Nephron (organoid): ENCODE measurements at regions not wholly inside any gene's neighbourhood (a gene's known extent, or its start where the extent isn't known, plus 50 kb on each side); places are given as distances from the start of the nearest gene placed in this dataset.

Experiments
- H3K27ac Mint-ChIP-seq, 3 experiments: 2 replicates each; pipeline ENCODE4 v1.8.0; 2020; ENCODE audit warnings: mixed read lengths in 3 of 3, mild to moderate bottlenecking in 2 of 3, moderate library complexity in 1 of 3
- H3K27me3 Mint-ChIP-seq: 2 replicates; pipeline ENCODE4 v1.8.0; 2021; ENCODE audit warnings: low read depth, mild to moderate bottlenecking, moderate library complexity, mixed read lengths
- H3K36me3 Mint-ChIP-seq: 2 replicates; pipeline ENCODE4 v1.8.0; 2020; ENCODE audit warnings: low read depth, mixed read lengths
- H3K4me1 Mint-ChIP-seq: 2 replicates; pipeline ENCODE4 v1.8.0; 2020; ENCODE audit warnings: mixed read lengths
- H3K4me3 Mint-ChIP-seq, 3 experiments: 2 replicates each; pipeline ENCODE4 v1.8.0; 2020; ENCODE audit warnings: mild to moderate bottlenecking in 3 of 3, mixed read lengths in 3 of 3, moderate library complexity in 2 of 3
- H3K9me3 Mint-ChIP-seq: 2 replicates; pipeline ENCODE4 v1.8.0; 2020; ENCODE audit warnings: mixed read lengths
- CTCF ChIP-seq, 3 experiments: fragments of 200-600 bp; sonication (generic); IDR thresholded peaks; one replicate each; pipeline ENCODE4 v1.5.0; 2021; ENCODE audit warnings: antibody characterized with exemption in 3 of 3; ENCODE audit not compliant: unreplicated experiment in 3 of 3

- no peak for TF ChIP-seq CTCF (IDR thresholded peaks at IDR 0.05; ENCODE audit: unreplicated experiment in 3 of 3)
- no peaks in the 10 kb centered on the region for H3K27me3 Mint-ChIP-seq
- no peak overlapping the region for H3K4me3 Mint-ChIP-seq
- no peaks in the 10 kb centered on the region for H3K4me1 Mint-ChIP-seq
- no peak overlapping the region for H3K27ac Mint-ChIP-seq
- H3K9me3 Mint-ChIP-seq: no peaks in the 10 kb centered on the region
- no peaks in the 10 kb centered on the region for H3K36me3 Mint-ChIP-seq
These were observed 428.2 kb upstream of the KLF12 start for GRCh38 chr13:74562381-74562780.

- Mint-ChIP-seq H3K4me1 (no peaks in the 10 kb centered on the region), H3K36me3 (no peaks in the 10 kb centered on the region), H3K9me3 (no peaks in the 10 kb centered on the region), H3K27me3 (no peaks in the 10 kb centered on the region), H3K27ac (no peak overlapping the region), H3K4me3 (no peak overlapping the region)
- no peak for TF ChIP-seq CTCF (IDR thresholded peaks at IDR 0.05; ENCODE audit: unreplicated experiment in 3 of 3)
These were observed 427.0 kb upstream of the KLF12 start for GRCh38 chr13:74561155-74561554.

GRCh38 chr13:74560325-74560724, 426.1 kb upstream of the KLF12 start:
- Mint-ChIP-seq H3K27me3 (no peaks in the 10 kb centered on the region), H3K4me3 (no peak overlapping the region), H3K27ac (no peak overlapping the region), H3K9me3 (no peaks in the 10 kb centered on the region), H3K4me1 (peaks cover 2% of the 10 kb centered on the region), H3K36me3 (no peaks in the 10 kb centered on the region)
- no peak for TF ChIP-seq CTCF (IDR thresholded peaks at IDR 0.05; ENCODE audit: unreplicated experiment in 3 of 3)

- Mint-ChIP-seq H3K9me3 (no peaks in the 10 kb centered on the region), H3K4me1 (peaks cover 5% of the 10 kb centered on the region), H3K4me3 (no peak overlapping the region), H3K27me3 (no peaks in the 10 kb centered on the region), H3K27ac (peak overlapping the region in 2 of 3 experiments; percentile 63 to 68), H3K36me3 (no peaks in the 10 kb centered on the region)
- no peak for TF ChIP-seq CTCF (IDR thresholded peaks at IDR 0.05; ENCODE audit: unreplicated experiment in 3 of 3)
These were observed 423.7 kb upstream of the KLF12 start for GRCh38 chr13:74557870-74558269.

GRCh38 chr13:74555651-74556420, 421.6 kb upstream of the KLF12 start:
- H3K4me3 Mint-ChIP-seq: no peak overlapping the region
- H3K36me3 Mint-ChIP-seq: no peaks in the 10 kb centered on the region
- no peak for TF ChIP-seq CTCF (IDR thresholded peaks at IDR 0.05; ENCODE audit: unreplicated experiment in 3 of 3)
- peaks cover 5% of the 10 kb centered on the region for H3K4me1 Mint-ChIP-seq
- no peaks in the 10 kb centered on the region for H3K9me3 Mint-ChIP-seq
- no peaks in the 10 kb centered on the region for H3K27me3 Mint-ChIP-seq
- H3K27ac Mint-ChIP-seq: peak overlapping the region in 1 of 3 experiments; percentile 37

GRCh38 chr13:74555276-74555625, 421.0 kb upstream of the KLF12 start:
- Mint-ChIP-seq H3K4me1 (peaks cover 5% of the 10 kb centered on the region), H3K27ac (no peak overlapping the region), H3K27me3 (no peaks in the 10 kb centered on the region), H3K36me3 (no peaks in the 10 kb centered on the region), H3K4me3 (no peak overlapping the region), H3K9me3 (no peaks in the 10 kb centered on the region)
- no peak for TF ChIP-seq CTCF (IDR thresholded peaks at IDR 0.05; ENCODE audit: unreplicated experiment in 3 of 3)
